SW 1271 (cell line): ENCODE measurements at regions not wholly inside any gene's neighbourhood (a gene's known extent, or its start where the extent isn't known, plus 50 kb on each side); places are given as distances from the start of the nearest gene placed in this dataset.
"Not testable (repeated sequence)": the region's sequence is repeated elsewhere in the genome, so short reads cannot be mapped to it uniquely, and the experiment has no call there.

Source experiments
- DNase-seq, 2 experiments: peaks; one replicate each; lab custom pipeline; 2025; lab: John Stamatoyannopoulos, UW

DNA sequence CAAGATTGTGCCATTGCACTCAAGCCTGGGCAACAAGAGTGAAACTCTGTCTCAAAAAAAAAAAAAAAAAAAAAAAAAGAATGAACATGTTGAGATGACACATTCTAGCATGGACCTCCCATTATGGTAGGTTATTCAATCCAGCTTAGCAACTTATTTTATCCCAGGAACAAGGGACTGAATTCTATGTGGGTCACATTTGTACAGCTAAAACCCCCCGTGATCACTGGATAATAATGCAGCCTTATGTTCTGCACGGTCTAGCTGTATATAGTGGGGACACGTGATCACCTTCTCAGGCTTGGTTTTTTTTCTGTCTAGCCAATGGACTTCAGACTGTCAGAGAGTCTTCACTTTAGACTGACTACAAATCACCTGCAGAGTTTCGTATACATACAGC, 115.2 kb upstream of the FRG1 start:
- DNase-seq, result no peak

DNA sequence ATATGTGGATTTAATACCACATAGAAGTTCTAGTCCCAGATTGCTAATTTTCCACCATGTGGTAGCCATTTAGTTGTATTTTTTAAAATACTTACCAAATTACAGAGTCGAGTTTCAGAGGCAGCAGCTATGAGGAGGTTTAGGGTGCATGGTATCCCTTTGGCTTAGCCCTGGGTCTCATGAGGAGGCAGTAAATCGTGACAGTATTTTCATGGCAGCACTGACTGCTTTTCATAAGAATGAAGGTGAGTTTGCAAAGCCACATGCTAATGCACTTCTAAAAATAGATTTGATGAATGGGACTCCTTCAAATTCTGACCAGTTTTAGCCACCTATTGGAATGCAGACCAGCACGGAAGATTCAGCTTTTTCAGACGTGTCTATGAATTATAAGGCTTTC, 114.0 kb upstream of the FRG1 start:
- DNase-seq, result no peak

DNA sequence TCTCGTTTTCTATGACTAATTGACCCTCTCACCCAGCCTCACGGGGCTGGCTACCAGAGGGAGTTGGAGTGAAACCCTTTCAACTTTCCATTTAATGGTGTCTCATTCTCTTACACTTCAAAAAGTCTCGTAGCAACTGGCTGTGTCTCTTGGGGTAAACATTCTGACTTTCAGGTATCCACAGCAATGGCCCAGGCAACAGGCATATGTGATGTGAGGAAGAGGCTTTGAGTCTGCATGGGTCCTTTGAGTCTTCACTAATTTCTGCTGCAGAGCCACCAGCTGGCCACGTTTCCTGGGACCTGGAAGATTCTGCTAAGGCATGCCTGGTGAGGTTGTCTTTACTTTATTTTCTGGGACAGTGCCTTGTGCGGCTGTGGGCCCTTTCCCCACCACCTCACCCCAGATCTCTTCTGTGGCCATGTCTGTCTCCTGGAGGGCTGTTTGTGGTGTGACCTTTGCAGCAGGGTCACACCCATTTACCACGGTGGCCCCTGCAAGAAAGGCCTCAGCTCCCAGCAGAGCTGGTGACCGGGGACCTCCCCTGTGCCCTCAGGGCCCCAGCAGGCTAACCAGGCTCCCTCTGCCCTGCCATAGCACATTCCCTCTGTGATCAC, 112.5 kb upstream of the FRG1 start:
- DNase-seq, result no peak

DNA sequence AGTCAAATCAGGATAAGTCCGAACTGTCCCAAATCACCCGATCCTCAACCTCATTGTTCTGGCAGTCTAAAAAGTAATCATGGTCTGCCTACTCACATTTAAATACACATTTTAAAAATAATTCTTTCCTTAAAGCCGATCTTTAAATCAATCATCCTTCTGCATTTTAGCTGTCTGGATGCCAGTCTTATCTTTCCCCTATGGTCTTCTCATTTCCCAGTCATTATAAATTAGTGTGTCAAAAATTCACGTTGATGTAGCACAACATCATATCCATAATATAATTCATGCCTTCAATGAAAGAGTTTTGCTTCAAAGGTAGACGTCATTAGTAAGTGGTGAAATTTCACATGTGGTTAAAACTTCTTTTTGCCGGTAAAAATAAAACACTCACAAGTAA, 108.1 kb upstream of the FRG1 start:
- DNase-seq, result no peak

DNA sequence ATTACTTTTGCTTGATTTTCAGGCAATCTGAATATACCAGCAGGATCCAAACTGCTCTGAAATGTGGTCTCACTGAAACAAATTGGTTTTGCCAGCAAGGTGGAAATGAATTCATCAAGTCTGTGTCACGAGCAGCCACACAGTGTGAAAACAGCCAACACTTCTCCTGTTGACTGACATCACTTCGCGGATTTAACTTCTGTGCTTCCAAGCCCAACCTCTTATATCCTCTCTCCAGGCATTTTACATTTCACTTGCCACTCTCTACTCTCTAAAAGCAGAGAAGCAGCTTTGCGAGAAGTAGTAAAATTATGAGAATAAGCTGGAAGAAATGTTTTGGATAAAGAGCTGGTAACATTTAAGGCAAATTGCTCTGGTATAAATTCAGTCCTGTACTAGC, 106.1 kb upstream of the FRG1 start:
- no peak for DNase-seq

DNA sequence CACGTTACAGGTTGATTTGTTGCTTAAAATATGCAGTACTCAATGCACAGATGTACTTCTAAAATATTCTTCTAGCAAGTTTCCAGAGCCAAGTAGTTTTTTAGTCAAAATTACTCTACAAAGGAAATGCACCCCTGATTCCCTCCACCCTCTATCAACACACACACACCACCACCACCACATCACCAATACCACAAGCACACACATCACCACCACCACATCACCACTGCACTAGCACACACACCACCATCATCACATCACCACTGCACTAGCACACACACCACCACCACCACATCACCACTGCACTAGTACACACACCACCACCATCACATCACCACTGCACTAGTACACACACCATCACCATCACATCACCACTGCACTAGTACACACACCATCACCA, 105.2 kb upstream of the FRG1 start:
- DNase-seq, result no peak

DNA sequence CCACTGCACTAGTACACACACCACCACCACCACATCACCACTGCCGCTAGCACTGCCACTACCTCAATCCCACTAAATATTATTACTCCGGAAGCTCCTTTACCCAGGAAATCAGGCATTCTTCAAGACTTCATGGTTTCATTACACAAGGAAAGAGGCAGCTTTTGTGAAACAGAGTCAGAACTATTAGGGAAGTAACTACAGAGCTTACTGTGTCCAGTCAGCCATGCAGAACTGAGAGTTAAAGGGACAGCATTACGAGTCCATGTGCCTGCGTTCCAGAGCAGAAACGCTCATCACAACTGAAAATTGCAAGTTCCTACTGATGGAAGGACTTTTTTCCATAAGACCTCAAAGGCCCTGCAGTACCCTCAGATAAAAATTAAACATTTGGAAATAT, 103.2 kb upstream of the FRG1 start:
- DNase-seq, result no peak

DNA sequence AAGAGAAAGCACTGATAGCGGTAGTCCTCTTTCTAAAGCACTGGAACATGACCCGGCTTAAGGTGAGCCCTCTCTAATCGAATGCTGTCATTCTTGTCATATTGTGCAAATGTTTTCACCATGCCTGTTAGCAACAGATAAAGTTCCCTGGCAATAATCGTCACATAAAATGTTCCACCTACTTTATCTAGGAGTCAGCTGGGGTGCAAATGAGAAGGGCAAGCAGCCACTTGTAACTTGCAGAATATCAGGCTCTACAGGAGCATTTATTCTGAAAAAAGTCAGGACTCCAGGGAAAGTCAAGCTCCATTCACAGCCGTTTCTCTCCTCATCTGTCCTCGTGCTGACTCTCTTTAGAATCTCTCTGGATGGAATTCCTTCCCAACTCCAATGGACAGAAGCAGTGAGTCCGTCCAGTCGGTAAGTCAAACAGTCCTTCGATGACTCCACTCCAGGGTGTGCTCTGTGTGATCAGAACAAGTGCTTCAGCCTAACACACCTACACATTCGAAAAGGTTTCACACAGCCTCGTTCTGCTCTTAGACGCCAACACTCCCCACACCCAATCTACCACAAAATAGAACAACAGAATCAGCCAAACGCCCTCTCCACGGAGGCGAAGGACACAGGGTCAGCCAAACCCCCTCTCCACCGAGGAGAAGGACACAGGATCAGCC, 101.7 kb upstream of the FRG1 start:
- DNase-seq, result no peak

DNA sequence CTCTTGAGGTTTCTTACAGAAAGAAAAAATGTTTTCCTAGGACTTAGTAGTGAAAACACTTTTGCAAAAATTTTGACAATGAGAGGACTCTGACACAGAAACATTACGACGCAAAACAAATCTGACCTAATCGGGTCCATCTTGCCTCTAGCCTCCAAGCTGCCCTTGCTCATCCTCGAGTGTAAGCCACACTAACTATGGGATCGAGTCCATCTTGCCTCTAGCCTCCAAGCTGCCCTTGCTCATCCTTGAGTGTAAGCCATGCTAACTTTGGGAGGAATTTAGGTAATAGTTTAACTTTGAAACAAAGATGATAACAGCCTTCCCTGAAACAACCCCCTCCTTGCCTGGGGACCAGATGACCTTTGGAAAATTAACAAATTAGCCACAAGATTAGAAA, 100.3 kb upstream of the FRG1 start:
- DNase-seq, result no peak

DNA sequence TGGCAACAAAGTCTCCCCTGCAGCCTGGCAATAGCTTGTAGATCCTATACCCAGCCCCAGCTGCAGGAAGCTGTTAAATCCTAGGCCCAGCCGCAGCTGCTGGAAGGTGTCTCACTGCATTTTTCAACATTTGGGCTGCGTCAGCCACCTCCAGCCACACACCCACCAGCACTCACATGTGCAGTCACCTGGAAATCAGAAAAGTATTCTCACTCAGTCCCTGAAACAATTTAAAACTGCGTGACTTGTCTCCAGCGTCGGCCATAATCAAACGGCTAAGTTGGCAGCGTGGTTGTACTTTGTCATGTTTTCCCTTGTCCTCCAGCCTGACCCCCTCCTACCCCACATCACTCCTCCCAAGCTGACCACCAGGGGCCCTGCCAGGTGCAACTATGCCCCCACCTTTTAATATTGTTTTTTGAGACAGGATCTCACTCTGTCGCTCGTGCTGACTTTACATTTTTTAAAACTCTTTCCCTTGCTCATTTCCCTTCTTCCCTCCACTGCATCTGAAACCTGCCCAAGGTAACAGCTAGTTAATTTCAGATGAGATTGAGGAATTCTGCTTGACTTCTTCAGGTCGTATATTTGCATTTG, 97.2 kb upstream of the FRG1 start:
- no peak for DNase-seq

DNA sequence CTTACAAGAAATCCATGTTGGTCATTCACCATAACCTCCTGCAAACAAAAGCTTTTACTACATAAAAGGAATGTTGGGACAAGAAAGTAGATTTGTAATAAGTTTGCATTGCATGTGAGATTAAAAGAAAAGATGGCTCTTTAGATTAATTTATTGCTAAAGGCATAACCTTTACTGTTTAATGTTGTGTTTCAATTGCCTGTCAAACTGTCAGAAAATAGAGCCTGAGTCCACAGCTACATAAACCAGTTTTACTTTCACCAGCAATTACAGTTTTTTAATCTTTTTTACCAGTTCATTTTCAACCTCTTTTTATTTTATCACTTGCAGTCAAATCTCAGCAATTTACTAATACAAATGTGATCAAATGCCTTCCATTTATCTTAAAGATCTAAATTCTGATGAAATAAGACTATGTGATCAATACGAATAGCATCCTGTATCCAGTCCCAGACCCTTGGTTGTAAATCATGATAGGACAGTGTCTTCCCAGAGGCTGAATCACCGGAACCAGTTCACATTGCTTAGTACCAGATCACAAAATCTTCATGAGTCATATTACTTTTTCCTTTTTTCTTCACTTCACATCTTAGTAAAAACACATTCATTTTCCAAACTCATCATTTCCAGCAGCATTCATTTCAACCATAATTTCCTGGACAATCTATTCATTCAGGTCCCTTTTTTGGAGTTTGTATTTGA, 95.4 kb upstream of the FRG1 start:
- DNase-seq, result no peak

DNA sequence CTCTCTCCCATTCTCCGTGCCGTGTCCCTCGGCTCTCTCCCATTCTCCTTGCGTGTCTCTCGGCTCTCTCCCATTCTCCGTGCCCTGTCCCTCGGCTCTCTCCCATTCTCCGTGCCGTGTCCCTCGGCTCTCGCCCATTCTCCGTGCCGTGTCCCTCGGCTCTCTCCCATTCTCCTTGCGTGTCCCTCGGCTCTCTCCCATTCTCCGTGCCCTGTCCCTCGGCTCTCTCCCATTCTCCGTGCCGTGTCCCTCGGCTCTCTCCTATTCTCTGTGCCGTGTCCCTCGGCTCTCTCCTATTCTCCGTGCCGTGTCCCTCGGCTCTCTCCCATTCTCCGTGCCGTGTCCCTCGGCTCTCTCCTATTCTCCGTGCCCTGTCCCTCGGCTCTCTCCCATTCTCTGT, 94.6 kb upstream of the FRG1 start:
- DNase-seq, result not testable (repeated sequence)

DNA sequence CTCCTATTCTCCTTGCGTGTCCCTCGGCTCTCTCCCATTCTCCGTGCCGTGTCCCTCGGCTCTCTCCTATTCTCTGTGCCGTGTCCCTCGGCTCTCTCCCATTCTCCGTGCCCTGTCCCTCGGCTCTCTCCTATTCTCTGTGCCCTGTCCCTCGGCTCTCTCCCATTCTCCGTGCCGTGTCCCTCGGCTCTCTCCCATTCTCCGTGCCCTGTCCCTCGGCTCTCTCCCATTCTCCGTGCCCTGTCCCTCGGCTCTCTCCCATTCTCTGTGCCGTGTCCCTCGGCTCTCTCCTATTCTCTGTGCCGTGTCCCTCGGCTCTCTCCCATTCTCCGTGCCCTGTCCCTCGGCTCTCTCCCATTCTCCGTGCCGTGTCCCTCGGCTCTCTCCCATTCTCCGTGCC, 94.1 kb upstream of the FRG1 start:
- not testable (repeated sequence) for DNase-seq

DNA sequence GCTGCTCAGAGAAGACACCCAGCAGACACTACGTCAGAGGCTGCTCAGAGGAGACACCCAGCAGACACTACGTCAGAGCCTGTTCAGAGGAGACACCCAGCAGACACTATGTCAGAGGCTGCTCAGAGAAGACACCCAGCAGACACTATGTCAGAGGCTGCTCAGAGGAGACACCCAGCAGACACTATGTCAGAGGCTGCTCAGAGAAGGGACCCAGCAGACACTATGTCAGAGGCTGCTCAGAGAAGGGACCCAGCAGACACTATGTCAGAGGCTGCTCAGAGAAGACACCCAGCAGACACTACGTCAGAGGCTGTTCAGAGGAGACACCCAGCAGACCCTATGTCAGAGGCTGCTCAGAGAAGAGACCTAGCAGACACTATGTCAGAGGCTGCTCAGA, 92.0 kb upstream of the FRG1 start:
- not testable (repeated sequence) for DNase-seq

DNA sequence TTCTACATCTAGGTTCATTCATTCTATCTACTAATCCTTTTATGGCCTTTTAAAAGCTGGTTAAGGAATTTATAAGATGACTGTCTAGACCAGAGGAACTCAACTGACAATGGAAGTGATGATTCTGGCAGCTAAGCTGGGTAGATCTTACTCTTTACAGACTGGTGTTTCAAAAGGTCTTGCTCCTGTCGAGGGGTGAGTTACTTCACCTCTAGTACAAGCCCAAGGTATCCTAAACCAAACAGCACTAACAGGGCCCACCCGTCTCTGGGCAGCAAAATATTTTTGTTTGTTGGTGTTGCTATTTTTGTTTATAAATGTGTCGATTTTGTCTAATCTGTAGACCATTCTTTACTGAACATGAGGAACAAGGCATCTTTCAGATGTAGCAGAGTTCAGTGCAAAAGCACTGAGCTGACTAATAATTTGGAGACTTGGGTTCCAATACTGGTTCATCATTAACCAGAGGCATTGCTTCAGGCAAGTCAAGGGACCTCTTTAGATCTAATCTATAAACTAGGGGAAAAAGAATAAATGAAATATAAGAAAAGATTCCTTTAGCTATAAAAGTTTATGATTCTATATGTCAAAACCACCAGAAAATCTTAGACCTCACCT, 90.3 kb upstream of the FRG1 start:
- no peak for DNase-seq

DNA sequence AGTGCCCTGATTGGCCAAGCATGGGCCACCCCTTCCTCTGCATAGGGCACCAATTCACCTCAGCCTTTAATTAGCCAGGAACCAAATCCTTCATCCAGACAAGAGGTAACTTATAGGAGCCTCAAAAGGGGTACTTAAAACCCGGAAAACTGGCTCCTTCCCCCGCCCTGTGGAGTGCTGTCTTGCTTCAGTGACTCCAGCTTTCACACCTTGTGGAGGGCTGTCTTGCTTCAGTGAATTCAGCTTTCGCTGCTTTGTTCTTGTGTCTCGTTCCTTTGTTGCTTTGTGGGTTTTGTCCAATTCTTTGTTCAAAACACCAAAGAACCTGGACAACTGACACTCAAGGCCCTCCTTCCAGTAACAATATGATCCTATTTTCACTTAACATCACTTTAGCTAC, 82.2 kb upstream of the FRG1 start:
- DNase-seq, result no peak

DNA sequence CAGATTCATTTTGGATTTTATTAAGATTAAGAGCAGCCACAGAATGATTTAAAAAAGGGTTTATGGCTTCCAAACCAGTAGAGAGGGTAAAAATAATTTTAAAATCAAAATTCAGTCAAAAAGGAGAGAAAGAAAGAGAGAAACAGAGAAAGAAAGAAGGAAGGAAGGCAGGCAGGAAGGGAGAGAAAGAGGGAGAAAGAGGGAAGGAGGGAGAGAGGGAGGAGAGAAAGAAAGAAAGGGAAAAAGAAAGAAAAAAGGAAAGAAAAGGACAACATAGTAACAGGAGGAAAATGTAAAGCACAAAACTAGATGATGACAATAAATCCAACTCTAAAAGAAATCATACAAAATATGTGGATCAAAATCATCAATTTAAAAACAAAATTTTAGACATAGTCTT, 79.6 kb upstream of the FRG1 start:
- DNase-seq, result no peak

DNA sequence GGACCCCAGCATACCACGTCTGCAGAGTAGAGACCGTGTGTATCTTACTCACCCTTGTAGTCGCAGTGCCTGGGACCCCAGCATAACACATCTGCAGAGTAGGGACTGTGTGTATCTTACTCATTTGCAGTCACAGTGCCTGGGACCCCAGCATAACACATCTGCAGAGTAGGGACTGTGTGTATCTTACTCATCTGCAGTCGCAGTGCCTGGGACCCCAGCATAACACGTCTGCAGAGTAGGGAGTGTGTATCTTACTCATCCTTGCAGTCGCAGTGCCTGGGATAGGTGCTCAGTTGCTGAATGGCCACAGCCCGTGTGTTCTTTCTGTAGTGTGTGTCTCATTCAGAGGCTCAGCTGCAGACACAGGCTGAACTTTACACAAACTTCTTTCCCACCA, 71.4 kb upstream of the FRG1 start:
- DNase-seq, result no peak

DNA sequence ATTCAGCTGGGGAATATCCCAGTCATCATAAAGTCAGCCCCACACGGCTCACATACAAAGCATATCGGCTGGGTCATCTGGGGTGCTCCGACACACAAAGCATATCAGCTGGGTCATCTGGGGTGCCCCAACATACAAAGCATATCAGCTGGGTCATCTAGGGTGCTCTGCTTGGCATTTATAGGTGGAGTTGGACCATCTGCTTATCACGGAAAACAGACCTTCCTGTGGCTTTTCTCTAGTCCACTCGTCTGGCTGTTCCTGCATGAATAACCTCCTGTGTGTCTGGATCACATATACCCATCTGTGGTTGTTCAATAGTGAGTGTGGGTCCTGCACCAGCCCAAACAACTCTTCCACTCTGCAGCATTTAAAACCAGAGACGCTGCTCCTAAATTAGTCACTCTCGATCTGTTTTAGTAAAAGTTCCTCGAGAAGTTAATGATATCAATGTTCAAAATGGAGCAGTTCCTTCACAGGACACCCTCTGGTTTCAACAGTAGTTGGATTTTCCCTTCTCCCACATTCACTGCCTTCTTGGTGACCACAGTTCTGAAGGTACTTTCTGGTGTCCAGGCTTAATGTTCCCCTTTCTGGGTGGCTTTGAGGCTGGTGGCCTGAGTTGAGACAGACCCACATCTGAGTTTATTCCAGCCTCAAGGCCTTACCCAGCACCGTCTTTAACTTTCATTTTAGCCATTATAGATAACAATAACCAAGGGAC, 70.0 kb upstream of the FRG1 start:
- DNase-seq, result no peak

DNA sequence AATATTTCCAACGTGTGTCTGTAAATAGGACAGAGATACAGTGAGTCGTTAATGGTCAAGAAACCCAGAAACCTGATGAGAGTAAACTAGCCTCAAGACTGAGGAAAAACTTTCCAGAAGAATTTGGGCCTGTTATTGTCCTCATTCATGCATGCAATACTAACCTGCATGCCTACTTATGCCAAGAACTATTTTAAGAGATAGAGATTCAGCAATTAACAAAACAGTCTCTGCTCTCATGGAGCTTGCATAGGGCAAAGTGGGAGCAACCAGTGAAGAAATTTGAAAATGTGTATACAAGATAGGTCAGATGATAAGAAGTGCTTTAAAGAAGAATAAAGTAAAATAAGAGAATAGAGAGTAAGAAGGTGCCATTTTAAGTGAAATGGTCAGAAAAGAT, 66.1 kb upstream of the FRG1 start:
- no peak for DNase-seq

DNA sequence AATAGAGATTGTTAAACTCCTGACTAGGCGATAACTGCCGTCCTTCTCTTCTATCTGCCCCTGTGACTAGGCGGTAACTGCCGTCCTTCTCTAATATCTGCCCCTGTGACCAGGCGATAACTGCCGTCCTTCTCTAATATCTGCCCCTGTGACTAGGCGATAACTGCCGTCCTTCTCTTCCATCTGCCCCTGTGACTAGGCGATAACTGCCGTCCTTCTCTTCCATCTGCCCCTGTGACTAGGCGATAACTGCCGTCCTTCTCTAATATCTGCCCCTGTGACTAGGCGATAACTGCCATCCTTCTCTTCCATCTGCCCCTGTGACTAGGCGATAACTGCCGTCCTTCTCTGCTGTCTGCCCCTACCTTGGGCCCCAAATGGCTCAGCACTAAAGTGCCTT, 59.5 kb upstream of the FRG1 start:
- DNase-seq, result not testable (repeated sequence)

DNA sequence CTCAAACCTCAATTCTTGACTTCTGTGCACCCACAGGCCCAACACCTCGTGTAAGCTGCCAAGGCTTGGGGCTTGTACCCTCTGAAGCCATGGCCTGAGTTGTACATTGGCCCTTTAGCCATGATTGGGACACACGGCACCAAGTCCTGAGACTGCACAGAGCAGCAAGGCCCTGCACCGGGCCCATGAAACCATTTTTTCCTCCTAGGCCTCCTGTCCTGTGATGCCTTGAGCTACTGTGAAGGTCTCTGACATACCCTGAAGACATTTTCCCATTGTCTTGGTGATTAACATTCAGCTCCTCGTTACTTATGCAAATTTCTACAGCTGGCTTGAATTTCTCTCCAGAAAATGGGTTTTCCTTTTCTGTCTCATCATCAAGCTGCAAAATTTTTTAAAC, 52.3 kb upstream of the FRG1 start:
- DNase-seq, result not testable (repeated sequence)
